Tibial nerve (tissue), 3 donors: ENCODE measurements at regions not wholly inside any gene's neighbourhood (a gene's known extent, or its start where the extent isn't known, plus 50 kb on each side); places are given as distances from the start of the nearest gene placed in this dataset.
"Not testable (repeated sequence)": the region's sequence is repeated elsewhere in the genome, so short reads cannot be mapped to it uniquely, and the experiment has no call there.

Source experiments
- EP300 ChIP-seq, 2 donors: sonication (generic); formaldehyde crosslinking; IDR thresholded peaks; one replicate each; pipeline ENCODE4 v1.6.1; 2017; ENCODE audit warnings: antibody characterized with exemption in 2 of 2, mild to moderate bottlenecking in 1 of 2
- POLR2A ChIP-seq, 2 donors: fragments of 450-650 bp; IDR thresholded peaks; one replicate each; pipeline ENCODE4 v1.6.1; 2017; ENCODE audit warnings: antibody characterized with exemption in 2 of 2, mild to moderate bottlenecking in 2 of 2, moderate library complexity in 2 of 2

DNA sequence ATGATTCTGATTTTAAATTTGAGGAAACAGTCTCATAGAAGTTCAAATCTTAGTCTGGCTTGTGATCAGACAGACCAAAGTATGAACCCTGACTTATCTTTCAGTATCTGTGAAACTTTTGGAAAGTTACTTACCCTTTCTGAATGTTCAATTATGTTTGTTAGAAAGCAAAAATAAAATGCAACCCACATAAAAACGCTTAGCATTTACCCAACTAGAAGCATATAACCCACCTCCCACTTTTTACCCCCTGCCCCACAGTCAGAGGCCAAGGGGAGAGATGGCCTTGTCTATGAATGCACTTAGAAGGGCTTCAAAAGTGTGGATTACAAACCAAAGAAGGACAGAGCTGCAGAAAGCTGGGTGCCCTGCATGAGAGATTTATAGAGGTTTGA is 248.2 kb downstream of the SPATA31A6 start:
- not testable (repeated sequence) for TF ChIP-seq POLR2A, EP300 (IDR thresholded peaks at IDR 0.05)
